ENCODE measurements at regions not wholly inside any gene's neighbourhood (a gene's known extent, or its start where the extent isn't known, plus 50 kb on each side); places are given as distances from the start of the nearest gene placed in this dataset.
A peak's percentile ranks its signal among the peaks of the same experiment; 100 is the strongest.
"Not testable (repeated sequence)": the region's sequence is repeated elsewhere in the genome, so short reads cannot be mapped to it uniquely, and the experiment has no call there.

DNA sequence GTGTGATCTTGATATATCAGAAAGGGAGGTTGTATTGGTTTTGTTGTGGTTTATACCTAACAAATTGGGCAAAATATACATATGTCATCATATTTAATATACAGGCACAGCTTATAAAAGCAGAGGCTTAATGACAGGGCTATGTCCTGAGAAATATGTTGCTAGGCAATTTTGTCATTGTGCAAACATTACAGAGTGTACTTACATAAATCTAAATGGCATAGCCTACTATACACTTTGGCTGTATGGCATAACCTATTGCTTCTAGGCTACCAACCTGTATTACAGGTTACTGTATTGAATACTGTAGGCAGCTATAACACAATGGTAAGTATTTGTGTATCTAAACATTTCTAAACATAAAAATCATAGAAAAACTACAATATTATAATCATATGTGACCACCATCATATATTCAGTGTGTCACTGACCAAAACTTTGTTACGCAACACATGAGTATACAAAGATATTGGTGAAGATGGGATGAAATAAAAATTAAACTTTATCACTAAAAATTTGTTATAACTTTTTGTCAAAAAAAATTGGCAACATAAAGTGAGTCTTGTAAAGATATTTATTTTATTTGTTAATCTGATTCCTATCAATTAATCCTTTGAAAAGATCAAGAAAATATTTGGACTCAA lies 414.0 kb upstream of the HS3ST1 start:
- H3K27me3 ChIP-seq (ENCODE audit: control insufficient read depth in 2 of 2, insufficient read depth in 2 of 2, low read length in 2 of 2): no peaks in the 10 kb centered on the region
- peak overlapping the region in 1 of 2 donors; percentile 3 for H3K27ac ChIP-seq (ENCODE audit: low read depth in 2 of 2, low read length in 2 of 2)
- H3K36me3 ChIP-seq (ENCODE audit: control insufficient read depth in 2 of 2, insufficient read depth in 2 of 2, low read length in 2 of 2): no peaks in the 10 kb centered on the region
- no peak overlapping the region for H3K4me3 ChIP-seq (ENCODE audit: low read length in 2 of 2)
- no peaks in the 10 kb centered on the region for H3K9me3 ChIP-seq (ENCODE audit: control insufficient read depth in 2 of 2, low read length in 2 of 2)
- H3K9ac ChIP-seq (ENCODE audit: low read depth in 1 of 2, low read length in 2 of 2): no peak overlapping the region
- H3K4me1 ChIP-seq (ENCODE audit: control insufficient read depth in 2 of 2, insufficient read depth in 2 of 2, low read length in 2 of 2): peaks cover 0 to 7% of the 10 kb centered on the region in 2 donors

DNA sequence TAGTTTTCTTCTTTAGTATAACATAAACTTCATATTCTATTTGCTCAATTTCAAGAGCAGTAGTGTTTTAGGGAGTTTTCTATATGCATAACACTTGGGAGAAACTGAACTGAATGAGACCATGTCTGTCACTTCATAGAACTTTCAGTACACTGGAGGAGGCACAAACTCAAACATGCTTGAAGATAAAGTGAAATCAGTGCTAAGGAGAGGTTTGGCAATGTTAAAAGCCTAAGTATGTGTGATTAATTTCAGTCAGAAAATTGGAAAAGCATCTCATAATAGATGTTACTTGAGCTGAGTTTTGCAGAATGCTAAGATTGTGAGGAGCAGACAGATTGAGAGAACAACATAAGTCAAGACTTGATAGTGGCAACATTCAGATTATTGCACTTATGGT lies 411.2 kb upstream of the HS3ST1 start:
- no peaks in the 10 kb centered on the region for H3K9me3 ChIP-seq (ENCODE audit: control insufficient read depth in 2 of 2, low read length in 2 of 2)
- no peak overlapping the region for H3K4me3 ChIP-seq (ENCODE audit: low read length in 2 of 2)
- H3K27ac ChIP-seq (ENCODE audit: low read depth in 2 of 2, low read length in 2 of 2): no peak overlapping the region
- no peak overlapping the region for H3K9ac ChIP-seq (ENCODE audit: low read depth in 1 of 2, low read length in 2 of 2)
- no peaks in the 10 kb centered on the region for H3K27me3 ChIP-seq (ENCODE audit: control insufficient read depth in 2 of 2, insufficient read depth in 2 of 2, low read length in 2 of 2)
- peaks cover 0 to 7% of the 10 kb centered on the region in 2 donors for H3K4me1 ChIP-seq (ENCODE audit: control insufficient read depth in 2 of 2, insufficient read depth in 2 of 2, low read length in 2 of 2)
- H3K36me3 ChIP-seq (ENCODE audit: control insufficient read depth in 2 of 2, insufficient read depth in 2 of 2, low read length in 2 of 2): no peaks in the 10 kb centered on the region

DNA sequence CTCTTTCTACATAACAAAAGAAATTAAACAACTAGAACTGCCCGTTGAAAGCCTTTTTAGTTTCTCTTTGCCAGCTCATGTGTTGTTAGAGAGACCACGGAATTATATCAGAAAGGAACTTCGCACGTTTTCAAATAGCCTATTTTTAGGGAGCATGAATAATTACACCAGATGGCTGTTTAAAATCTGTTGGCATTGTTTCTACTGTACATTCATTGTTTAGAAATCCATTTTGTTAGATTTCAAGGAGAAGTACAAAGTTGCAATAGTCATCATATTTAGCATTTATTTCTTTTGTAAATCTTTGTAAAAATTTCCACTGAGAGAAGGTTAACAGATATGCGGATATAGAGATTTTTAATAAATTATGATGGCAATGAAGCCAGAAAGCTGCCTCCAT lies 403.0 kb upstream of the HS3ST1 start:
- Histone ChIP-seq H3K9me3 (ENCODE audit: control insufficient read depth in 2 of 2, low read length in 2 of 2) (no peaks in the 10 kb centered on the region), H3K4me3 (ENCODE audit: low read length in 2 of 2) (no peak overlapping the region), H3K9ac (ENCODE audit: low read depth in 1 of 2, low read length in 2 of 2) (no peak overlapping the region), H3K4me1 (ENCODE audit: control insufficient read depth in 2 of 2, insufficient read depth in 2 of 2, low read length in 2 of 2) (no peaks in the 10 kb centered on the region), H3K36me3 (ENCODE audit: control insufficient read depth in 2 of 2, insufficient read depth in 2 of 2, low read length in 2 of 2) (no peaks in the 10 kb centered on the region), H3K27ac (ENCODE audit: low read depth in 2 of 2, low read length in 2 of 2) (no peak overlapping the region), H3K27me3 (ENCODE audit: control insufficient read depth in 2 of 2, insufficient read depth in 2 of 2, low read length in 2 of 2) (no peaks in the 10 kb centered on the region)

DNA sequence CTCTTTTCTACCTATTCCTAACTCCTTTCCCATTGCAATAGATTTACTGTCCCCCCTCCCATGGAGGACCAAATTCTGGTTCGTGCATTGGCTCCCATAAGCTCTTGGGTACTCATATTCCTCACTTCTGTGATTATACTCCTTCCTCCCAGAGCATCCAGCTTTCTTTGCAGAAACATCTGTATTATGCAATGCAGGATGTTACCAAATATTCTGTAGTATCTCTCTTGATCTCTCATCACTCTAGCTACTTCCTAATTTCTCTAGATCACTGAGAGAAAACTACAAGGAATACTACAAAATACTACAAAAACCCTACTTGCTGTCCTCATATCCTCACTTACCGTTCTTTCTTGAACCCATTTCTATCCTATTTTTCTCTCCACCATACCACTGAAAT lies 395.9 kb upstream of the HS3ST1 start:
- Histone ChIP-seq H3K4me1 (ENCODE audit: control insufficient read depth in 2 of 2, insufficient read depth in 2 of 2, low read length in 2 of 2) (no peaks in the 10 kb centered on the region), H3K9ac (ENCODE audit: low read depth in 1 of 2, low read length in 2 of 2) (no peak overlapping the region), H3K4me3 (ENCODE audit: low read length in 2 of 2) (no peak overlapping the region), H3K27me3 (ENCODE audit: control insufficient read depth in 2 of 2, insufficient read depth in 2 of 2, low read length in 2 of 2) (no peaks in the 10 kb centered on the region), H3K36me3 (ENCODE audit: control insufficient read depth in 2 of 2, insufficient read depth in 2 of 2, low read length in 2 of 2) (no peaks in the 10 kb centered on the region), H3K27ac (ENCODE audit: low read depth in 2 of 2, low read length in 2 of 2) (no peak overlapping the region), H3K9me3 (ENCODE audit: control insufficient read depth in 2 of 2, low read length in 2 of 2) (peaks cover 0 to 2% of the 10 kb centered on the region in 2 donors)

DNA sequence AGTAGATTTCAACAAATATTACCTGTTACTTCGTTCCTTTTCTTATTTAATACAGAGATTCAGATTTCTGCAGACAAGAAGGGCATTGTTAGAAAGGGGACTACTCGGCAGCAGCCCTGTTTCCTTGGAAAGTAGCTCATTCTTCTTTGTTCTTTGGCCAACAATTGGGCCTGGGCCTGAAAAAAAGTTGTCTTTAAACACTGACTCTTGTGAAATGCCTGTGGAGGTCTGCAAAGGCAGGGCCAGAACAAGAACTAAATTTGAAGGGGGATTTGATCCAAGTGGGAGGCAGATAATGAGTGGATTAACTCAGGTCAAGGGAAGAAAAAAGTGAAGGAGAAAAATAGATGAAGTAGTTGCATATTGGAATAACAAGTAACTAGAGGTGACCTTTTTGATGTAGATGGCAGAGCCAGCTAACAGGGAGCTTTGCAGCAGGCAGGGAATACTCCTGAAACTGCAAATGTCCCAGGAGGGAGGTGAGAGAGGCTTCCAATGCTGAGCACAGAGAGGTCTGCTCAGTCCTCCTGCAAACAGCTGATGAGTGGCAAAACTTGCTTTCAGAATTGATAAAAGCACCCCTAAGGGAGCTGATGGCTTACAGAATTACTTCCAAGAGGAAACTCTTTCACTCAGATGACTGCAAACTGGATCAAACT lies 393.2 kb upstream of the HS3ST1 start:
- Histone ChIP-seq H3K9me3 (ENCODE audit: control insufficient read depth in 2 of 2, low read length in 2 of 2) (peaks cover 0 to 2% of the 10 kb centered on the region in 2 donors), H3K4me3 (ENCODE audit: low read length in 2 of 2) (no peak overlapping the region), H3K27ac (ENCODE audit: low read depth in 2 of 2, low read length in 2 of 2) (no peak overlapping the region), H3K4me1 (ENCODE audit: control insufficient read depth in 2 of 2, insufficient read depth in 2 of 2, low read length in 2 of 2) (no peaks in the 10 kb centered on the region), H3K36me3 (ENCODE audit: control insufficient read depth in 2 of 2, insufficient read depth in 2 of 2, low read length in 2 of 2) (no peaks in the 10 kb centered on the region), H3K9ac (ENCODE audit: low read depth in 1 of 2, low read length in 2 of 2) (no peak overlapping the region), H3K27me3 (ENCODE audit: control insufficient read depth in 2 of 2, insufficient read depth in 2 of 2, low read length in 2 of 2) (no peaks in the 10 kb centered on the region)

DNA sequence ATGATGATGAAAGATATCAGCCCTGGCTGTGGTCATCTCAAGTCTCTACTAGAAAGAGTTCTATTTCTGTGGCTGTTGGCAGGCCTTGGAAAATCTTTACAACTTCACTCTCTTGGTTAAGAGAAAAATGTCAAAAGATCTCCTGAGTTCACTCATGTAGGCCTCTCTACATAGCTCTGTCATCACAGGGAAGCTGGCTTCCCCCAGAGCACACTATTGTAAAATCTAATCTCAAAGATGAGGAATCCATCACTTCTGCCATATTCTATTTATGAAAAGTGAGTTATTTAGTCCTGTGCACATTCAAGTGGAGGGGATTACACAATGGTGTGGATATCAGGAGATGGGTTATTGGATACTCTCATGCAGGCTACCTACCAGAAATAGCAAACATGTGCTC lies 388.4 kb upstream of the HS3ST1 start:
- H3K9me3 ChIP-seq (ENCODE audit: control insufficient read depth in 2 of 2, low read length in 2 of 2): no peaks in the 10 kb centered on the region
- H3K36me3 ChIP-seq (ENCODE audit: control insufficient read depth in 2 of 2, insufficient read depth in 2 of 2, low read length in 2 of 2): no peaks in the 10 kb centered on the region
- no peak overlapping the region for H3K9ac ChIP-seq (ENCODE audit: low read depth in 1 of 2, low read length in 2 of 2)
- no peak overlapping the region for H3K4me3 ChIP-seq (ENCODE audit: low read length in 2 of 2)
- no peaks in the 10 kb centered on the region for H3K4me1 ChIP-seq (ENCODE audit: control insufficient read depth in 2 of 2, insufficient read depth in 2 of 2, low read length in 2 of 2)
- H3K27ac ChIP-seq (ENCODE audit: low read depth in 2 of 2, low read length in 2 of 2): no peak overlapping the region
- no peaks in the 10 kb centered on the region for H3K27me3 ChIP-seq (ENCODE audit: control insufficient read depth in 2 of 2, insufficient read depth in 2 of 2, low read length in 2 of 2)

DNA sequence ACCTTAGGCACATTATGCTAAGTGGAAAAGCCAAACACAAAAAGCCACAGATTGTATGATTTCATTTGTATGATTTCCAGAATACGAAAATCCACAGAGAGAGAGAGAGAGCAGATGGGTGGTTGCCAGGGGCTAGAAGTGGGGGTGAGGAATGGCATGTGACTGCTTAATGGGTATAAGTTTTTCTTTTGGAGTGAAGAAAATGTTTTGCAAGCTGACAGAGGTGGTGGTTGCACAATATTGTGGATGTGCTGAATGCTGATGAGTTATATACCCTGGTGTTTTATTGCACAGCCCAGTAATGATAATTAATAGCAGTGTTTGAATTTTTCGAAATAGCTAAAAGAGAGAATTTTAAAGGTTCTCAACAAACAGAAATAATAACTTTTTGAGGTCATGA lies 386.1 kb upstream of the HS3ST1 start:
- H3K4me3 ChIP-seq (ENCODE audit: low read length in 2 of 2): no peak overlapping the region
- H3K9ac ChIP-seq (ENCODE audit: low read depth in 1 of 2, low read length in 2 of 2): no peak overlapping the region
- no peaks in the 10 kb centered on the region for H3K27me3 ChIP-seq (ENCODE audit: control insufficient read depth in 2 of 2, insufficient read depth in 2 of 2, low read length in 2 of 2)
- no peaks in the 10 kb centered on the region for H3K36me3 ChIP-seq (ENCODE audit: control insufficient read depth in 2 of 2, insufficient read depth in 2 of 2, low read length in 2 of 2)
- H3K27ac ChIP-seq (ENCODE audit: low read depth in 2 of 2, low read length in 2 of 2): no peak overlapping the region
- H3K4me1 ChIP-seq (ENCODE audit: control insufficient read depth in 2 of 2, insufficient read depth in 2 of 2, low read length in 2 of 2): no peaks in the 10 kb centered on the region
- no peaks in the 10 kb centered on the region for H3K9me3 ChIP-seq (ENCODE audit: control insufficient read depth in 2 of 2, low read length in 2 of 2)

DNA sequence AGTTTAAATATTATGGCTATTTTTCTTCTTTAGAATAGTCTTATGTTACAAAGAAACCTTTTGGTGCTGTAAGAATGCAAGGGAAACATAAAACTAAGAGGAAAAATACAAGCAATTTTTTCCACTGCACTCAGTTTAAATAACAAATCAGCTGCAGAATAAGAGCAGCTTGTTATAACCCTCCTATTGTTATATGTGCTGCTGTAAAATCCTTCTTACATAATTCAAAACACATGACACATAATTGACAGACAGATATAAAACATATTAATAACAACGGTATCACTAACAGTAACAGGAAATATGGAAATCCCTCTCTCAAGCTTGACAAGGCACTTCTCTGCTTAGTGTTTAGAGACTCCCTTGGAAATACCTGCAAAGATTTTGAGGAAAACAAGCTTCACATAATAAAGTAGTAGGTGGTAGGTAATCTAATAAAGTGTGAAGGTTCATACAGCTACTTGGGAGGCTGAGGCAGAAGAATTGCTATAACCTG lies 385.3 kb upstream of the HS3ST1 start:
- no peak overlapping the region for H3K27ac ChIP-seq (ENCODE audit: low read depth in 2 of 2, low read length in 2 of 2)
- H3K36me3 ChIP-seq (ENCODE audit: control insufficient read depth in 2 of 2, insufficient read depth in 2 of 2, low read length in 2 of 2): no peaks in the 10 kb centered on the region
- no peak overlapping the region for H3K4me3 ChIP-seq (ENCODE audit: low read length in 2 of 2)
- H3K4me1 ChIP-seq (ENCODE audit: control insufficient read depth in 2 of 2, insufficient read depth in 2 of 2, low read length in 2 of 2): no peaks in the 10 kb centered on the region
- H3K9me3 ChIP-seq (ENCODE audit: control insufficient read depth in 2 of 2, low read length in 2 of 2): no peaks in the 10 kb centered on the region
- H3K9ac ChIP-seq (ENCODE audit: low read depth in 1 of 2, low read length in 2 of 2): no peak overlapping the region
- H3K27me3 ChIP-seq (ENCODE audit: control insufficient read depth in 2 of 2, insufficient read depth in 2 of 2, low read length in 2 of 2): no peaks in the 10 kb centered on the region

DNA sequence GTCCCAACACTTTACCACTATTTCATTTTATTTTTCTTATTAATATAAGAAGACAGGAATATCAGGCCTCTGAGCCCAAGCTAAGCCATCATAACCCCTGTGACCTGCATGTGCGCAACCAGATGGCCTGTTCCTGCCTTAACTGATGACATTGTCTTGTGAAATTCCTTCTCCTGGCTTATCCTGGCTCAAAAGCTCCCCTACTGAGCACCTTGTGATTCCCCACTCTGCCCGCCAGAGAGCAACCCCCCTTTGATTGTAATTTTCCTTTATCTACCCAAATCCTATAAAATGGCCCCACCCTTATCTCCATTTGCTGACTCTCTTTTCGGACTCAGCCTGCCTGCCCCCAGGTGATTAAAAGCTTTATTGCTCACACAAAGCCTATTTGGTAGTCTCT lies 382.8 kb upstream of the HS3ST1 start:
- not testable (repeated sequence) for H3K4me1 ChIP-seq (ENCODE audit: control insufficient read depth in 2 of 2, insufficient read depth in 2 of 2, low read length in 2 of 2); H3K9ac ChIP-seq (ENCODE audit: low read depth in 1 of 2, low read length in 2 of 2); H3K27me3 ChIP-seq (ENCODE audit: control insufficient read depth in 2 of 2, insufficient read depth in 2 of 2, low read length in 2 of 2); H3K9me3 ChIP-seq (ENCODE audit: control insufficient read depth in 2 of 2, low read length in 2 of 2); H3K4me3 ChIP-seq (ENCODE audit: low read length in 2 of 2); H3K36me3 ChIP-seq (ENCODE audit: control insufficient read depth in 2 of 2, insufficient read depth in 2 of 2, low read length in 2 of 2); H3K27ac ChIP-seq (ENCODE audit: low read depth in 2 of 2, low read length in 2 of 2)

DNA sequence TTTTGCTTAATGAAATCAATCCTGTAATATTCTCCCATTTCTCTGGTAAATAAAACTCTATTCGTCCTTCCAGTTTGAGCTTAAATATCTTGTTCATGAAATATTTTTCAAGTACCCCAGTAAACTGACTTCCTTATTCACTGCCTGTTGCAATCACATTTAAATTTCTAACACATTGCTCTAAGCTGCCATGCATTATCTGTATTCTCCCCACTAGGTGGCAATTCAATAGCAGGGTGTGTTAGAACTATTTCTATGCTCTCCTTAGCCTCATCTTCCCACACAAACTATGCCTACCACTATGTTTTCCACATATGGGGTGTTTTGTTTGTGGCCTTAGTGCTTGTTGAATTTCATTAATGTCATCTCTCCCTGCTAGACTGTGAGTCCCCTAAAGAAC lies 377.1 kb upstream of the HS3ST1 start:
- peaks cover 0 to 7% of the 10 kb centered on the region in 2 donors for H3K4me1 ChIP-seq (ENCODE audit: control insufficient read depth in 2 of 2, insufficient read depth in 2 of 2, low read length in 2 of 2)
- no peak overlapping the region for H3K4me3 ChIP-seq (ENCODE audit: low read length in 2 of 2)
- no peaks in the 10 kb centered on the region for H3K27me3 ChIP-seq (ENCODE audit: control insufficient read depth in 2 of 2, insufficient read depth in 2 of 2, low read length in 2 of 2)
- H3K9ac ChIP-seq (ENCODE audit: low read depth in 1 of 2, low read length in 2 of 2): no peak overlapping the region
- no peak overlapping the region for H3K27ac ChIP-seq (ENCODE audit: low read depth in 2 of 2, low read length in 2 of 2)
- no peaks in the 10 kb centered on the region for H3K9me3 ChIP-seq (ENCODE audit: control insufficient read depth in 2 of 2, low read length in 2 of 2)
- H3K36me3 ChIP-seq (ENCODE audit: control insufficient read depth in 2 of 2, insufficient read depth in 2 of 2, low read length in 2 of 2): no peaks in the 10 kb centered on the region
